SK-N-SH (cell line): ENCODE measurements at regions not wholly inside any gene's neighbourhood (a gene's known extent, or its start where the extent isn't known, plus 50 kb on each side); places are given as distances from the start of the nearest gene placed in this dataset.

Source experiments
- CTCF ChIA-PET: fragments of 300-600, 350-600 bp; formaldehyde crosslinking; extraction: SDS; loops from one replicate; lab custom pipeline; 2021; lab: Yijun Ruan, JAX
- POLR2A ChIA-PET: fragments of 350-600 bp; sonication (Branson Sonifier 250); formaldehyde crosslinking; extraction: SDS; loops from one replicate; lab custom pipeline; 2020; ENCODE audit warnings: antibody characterized with exemption, inconsistent platforms; lab: Yijun Ruan, JAX
- DNase-seq: peaks from one replicate; pipeline ENCODE4 v3.0.0; 2012
- H2AFZ ChIP-seq: fragments of 200-600 bp; sonication (generic); 2 replicates; pipeline ENCODE4 v1.8.1; 2016; ENCODE audit warnings: antibody characterized with exemption, mild to moderate bottlenecking, low read depth
- H3F3A ChIP-seq: fragments of 200-600 bp; sonication (generic); replicated peaks from 2 replicates; pipeline ENCODE3; 2016; ENCODE audit warnings: antibody characterized with exemption, mild to moderate bottlenecking; ENCODE audit not compliant: insufficient read depth
- H3K27ac ChIP-seq, 2 experiments: fragments of 200-500 bp in 1 of 2; fragments of 200-600 bp in 1 of 2; sonication (Bioruptor generic) in 1 of 2; sonication (generic), shearing (Covaris generic) in 1 of 2; 2 replicates each; pipeline versions ENCODE4 v1.5.1 to v1.6.1; 2014 to 2016; ENCODE audit warnings: low read depth in 2 of 2, inconsistent platforms in 1 of 2, low read length in 1 of 2, mild to moderate bottlenecking in 1 of 2, mixed read lengths in 1 of 2
- H3K27me3 ChIP-seq: fragments of 200-600 bp; sonication (generic), shearing (Covaris generic); 2 replicates; pipeline ENCODE4 v1.6.1; 2016; ENCODE audit warnings: mixed run types; ENCODE audit not compliant: insufficient read depth
- H3K36me3 ChIP-seq, 2 experiments: fragments of 200-500 bp in 1 of 2; fragments of 200-600 bp in 1 of 2; sonication (Bioruptor generic) in 1 of 2; sonication (generic) in 1 of 2; replicated peaks in 1 of 2; 2 replicates each; pipeline versions ENCODE3 to v1.5.1; 2014 to 2016; ENCODE audit warnings: low read length in 1 of 2, mild to moderate bottlenecking in 1 of 2; ENCODE audit not compliant: insufficient read depth in 2 of 2, control insufficient read depth in 1 of 2
- H3K4me1 ChIP-seq, 2 experiments: fragments of 200-500 bp in 1 of 2; fragments of 200-600 bp in 1 of 2; sonication (Bioruptor generic) in 1 of 2; sonication (generic), shearing (Covaris generic) in 1 of 2; 2 replicates each; pipeline versions ENCODE4 v1.5.1 to v1.6.1; 2014 to 2016; ENCODE audit warnings: low read depth in 1 of 2, low read length in 1 of 2, mixed run types in 1 of 2; ENCODE audit not compliant: insufficient read depth in 2 of 2, control insufficient read depth in 1 of 2
- H3K4me2 ChIP-seq: fragments of 200-600 bp; sonication (generic), shearing (Covaris generic); 2 replicates; pipeline ENCODE4 v1.6.1; 2017; ENCODE audit warnings: mixed run types
- H3K4me3 ChIP-seq, 2 experiments: fragments of 200-500 bp in 1 of 2; fragments of 200-600 bp in 1 of 2; sonication (Bioruptor generic) in 1 of 2; sonication (generic), shearing (Covaris generic) in 1 of 2; 2 replicates each; pipeline versions ENCODE4 v1.5.1 to v1.8.1; 2014 to 2016; ENCODE audit warnings: low read depth in 2 of 2, inconsistent platforms in 1 of 2, low read length in 1 of 2, mild to moderate bottlenecking in 1 of 2, mixed read lengths in 1 of 2, moderate library complexity in 1 of 2
- H3K79me2 ChIP-seq: fragments of 200-600 bp; sonication (generic); 2 replicates; pipeline ENCODE4 v1.8.1; 2017; ENCODE audit warnings: mild to moderate bottlenecking; ENCODE audit not compliant: insufficient read depth
- H3K9ac ChIP-seq: fragments of 200-600 bp; sonication (generic); 2 replicates; pipeline ENCODE4 v1.6.1; 2017; ENCODE audit warnings: mixed run types
- H3K9me2 ChIP-seq: fragments of 200-600 bp; sonication (generic); 2 replicates; pipeline ENCODE4 v1.6.1; 2017; ENCODE audit warnings: mixed run types
- H3K9me3 ChIP-seq: fragments of 200-600 bp; sonication (generic); 2 replicates; pipeline ENCODE4 v1.6.1; 2017; ENCODE audit warnings: mixed run types, mild to moderate bottlenecking, moderate library complexity
- H4K20me1 ChIP-seq: fragments of 200-600 bp; sonication (generic); 2 replicates; pipeline ENCODE4 v1.6.1; 2017; ENCODE audit warnings: mild to moderate bottlenecking, mixed run types; ENCODE audit not compliant: insufficient read depth
- CHD2 ChIP-seq: fragments of 150-350 bp; IDR thresholded peaks from 2 replicates; pipeline ENCODE4 v1.6.1; 2018; ENCODE audit warnings: low read length; ENCODE audit not compliant: partially characterized antibody
- FOSL2 ChIP-seq: IDR thresholded peaks from 2 replicates; pipeline ENCODE4 v1.4.0; 2012; ENCODE audit warnings: low read depth, mild to moderate bottlenecking, moderate library complexity, borderline replicate concordance
- GABPA ChIP-seq: IDR thresholded peaks from 2 replicates; pipeline ENCODE4 v1.4.0; 2012; ENCODE audit warnings: low read depth, mild to moderate bottlenecking
- JUND ChIP-seq: IDR thresholded peaks from 2 replicates; pipeline ENCODE4 v1.4.0; 2012
- NFIC ChIP-seq: IDR thresholded peaks from 2 replicates; pipeline ENCODE4 v1.4.0; 2012; ENCODE audit warnings: borderline replicate concordance
- NRF1 ChIP-seq: IDR thresholded peaks from 2 replicates; pipeline ENCODE4 v1.6.1; 2012; ENCODE audit warnings: low read depth, mild to moderate bottlenecking, low read length
- POLR2AphosphoS5 ChIP-seq: IDR thresholded peaks from 2 replicates; pipeline ENCODE4 v1.6.1; 2012; ENCODE audit warnings: low read depth, low read length
- RAD21 ChIP-seq: IDR thresholded peaks from 2 replicates; pipeline ENCODE4 v1.6.1; 2012; ENCODE audit warnings: mild to moderate bottlenecking, low read length
- RFX5 ChIP-seq: IDR thresholded peaks from 2 replicates; pipeline ENCODE4 v1.6.1; 2012; ENCODE audit warnings: mild to moderate bottlenecking, improper control_type of control experiment, low read length
- RXRA ChIP-seq: IDR thresholded peaks from 2 replicates; pipeline ENCODE4 v1.4.0; 2012; ENCODE audit warnings: low read depth, mild to moderate bottlenecking, borderline replicate concordance
- SMC3 ChIP-seq: IDR thresholded peaks from 2 replicates; pipeline ENCODE4 v1.6.1; 2012; ENCODE audit warnings: low read depth, low read length, improper control_type of control experiment
- TAF1 ChIP-seq: IDR thresholded peaks from 2 replicates; pipeline ENCODE4 v1.6.1; 2012; ENCODE audit warnings: low read depth, mild to moderate bottlenecking, low read length, moderate library complexity, borderline replicate concordance
- TCF12 ChIP-seq: IDR thresholded peaks from 2 replicates; pipeline ENCODE4 v1.4.0; 2012
- WGBS: methylation state at CpG from one replicate; pipeline ENCODE4 v1.1.6; 2017; ENCODE audit warnings: low lambda C conversion rate; 5-methylcytosine and 5-hydroxymethylcytosine counted together
- TF ChIP-seq, protein P1 (sequence below): IDR thresholded peaks from 2 replicates; pipeline ENCODE4 v1.4.0; 2012; ENCODE audit warnings: low read depth
- TF ChIP-seq, protein P2 (sequence below): IDR thresholded peaks from 2 replicates; pipeline ENCODE4 v1.4.0; 2012; ENCODE audit warnings: low read depth, borderline replicate concordance
- TF ChIP-seq, protein P3 (sequence below): IDR thresholded peaks from 2 replicates; pipeline ENCODE4 v1.6.1; 2012; ENCODE audit warnings: mild to moderate bottlenecking, low read depth, low read length, moderate library complexity
- TF ChIP-seq, protein P4 (sequence below): fragments of 150-350 bp; IDR thresholded peaks from 2 replicates; pipeline ENCODE4 v1.6.1; 2017; ENCODE audit warnings: antibody characterized with exemption, low read length, low read depth, borderline replicate concordance

DNA sequence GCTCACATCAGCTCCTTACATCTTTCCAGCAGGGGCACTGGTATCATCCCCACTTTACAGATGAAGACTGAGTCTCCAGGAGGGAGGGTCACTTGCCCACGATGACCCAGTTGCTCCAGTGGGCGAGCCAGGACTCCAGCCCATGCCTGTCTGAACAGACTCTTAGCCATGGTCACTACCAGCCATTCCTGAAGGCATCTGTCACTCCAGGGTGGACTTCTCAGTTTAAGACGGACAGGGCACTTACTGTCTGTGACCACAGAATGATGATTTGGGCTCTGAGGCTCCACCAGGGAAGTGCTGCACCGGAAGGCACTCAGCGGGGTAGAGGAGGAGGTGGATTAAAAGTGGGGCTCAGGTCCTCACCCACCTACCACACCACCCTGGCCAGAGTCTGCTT, 104.0 kb upstream of the SLC6A6 start:
- H3K27me3 ChIP-seq = no peaks in the 10 kb centered on the region; the same call in 1 of the 2 replicates
- H3K27ac ChIP-seq = no peak overlapping the region
- H3K79me2 ChIP-seq = no peaks in the 10 kb centered on the region
- no peaks in the 10 kb centered on the region for H3F3A ChIP-seq
- no peaks in the 10 kb centered on the region for H4K20me1 ChIP-seq
- H3K9ac ChIP-seq = no peak overlapping the region
- no peaks in the 10 kb centered on the region for H3K36me3 ChIP-seq
- POLR2A ChIA-PET = no interaction called here
- no peak overlapping the region for H2AFZ ChIP-seq
- H3K4me1 ChIP-seq = no peaks in the 10 kb centered on the region; a peak in 1 of 4 replicates
- no peak overlapping the region for H3K4me2 ChIP-seq
- H3K9me3 ChIP-seq = no peaks in the 10 kb centered on the region
- no peak overlapping the region for H3K4me3 ChIP-seq
- CTCF ChIA-PET = no interaction called here
- no peak for DNase-seq
- WGBS = 22% methylated on average over 2 of the region's 5 CpGs
- TF ChIP-seq RXRA (no peak), RAD21 (no peak), JUND (no peak), SMC3 (no peak), TCF12 (no peak), TAF1 (no peak), NFIC (no peak), GABPA (no peak), FOSL2 (no peak), POLR2AphosphoS5 (no peak)
- TF ChIP-seq, protein P1, sequence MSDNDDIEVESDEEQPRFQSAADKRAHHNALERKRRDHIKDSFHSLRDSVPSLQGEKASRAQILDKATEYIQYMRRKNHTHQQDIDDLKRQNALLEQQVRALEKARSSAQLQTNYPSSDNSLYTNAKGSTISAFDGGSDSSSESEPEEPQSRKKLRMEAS = no peak
- TF ChIP-seq, protein P2, sequence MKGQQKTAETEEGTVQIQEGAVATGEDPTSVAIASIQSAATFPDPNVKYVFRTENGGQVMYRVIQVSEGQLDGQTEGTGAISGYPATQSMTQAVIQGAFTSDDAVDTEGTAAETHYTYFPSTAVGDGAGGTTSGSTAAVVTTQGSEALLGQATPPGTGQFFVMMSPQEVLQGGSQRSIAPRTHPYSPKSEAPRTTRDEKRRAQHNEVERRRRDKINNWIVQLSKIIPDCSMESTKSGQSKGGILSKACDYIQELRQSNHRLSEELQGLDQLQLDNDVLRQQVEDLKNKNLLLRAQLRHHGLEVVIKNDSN = no peak
- H3K9me2 ChIP-seq = no peaks in the 10 kb centered on the region

DNA sequence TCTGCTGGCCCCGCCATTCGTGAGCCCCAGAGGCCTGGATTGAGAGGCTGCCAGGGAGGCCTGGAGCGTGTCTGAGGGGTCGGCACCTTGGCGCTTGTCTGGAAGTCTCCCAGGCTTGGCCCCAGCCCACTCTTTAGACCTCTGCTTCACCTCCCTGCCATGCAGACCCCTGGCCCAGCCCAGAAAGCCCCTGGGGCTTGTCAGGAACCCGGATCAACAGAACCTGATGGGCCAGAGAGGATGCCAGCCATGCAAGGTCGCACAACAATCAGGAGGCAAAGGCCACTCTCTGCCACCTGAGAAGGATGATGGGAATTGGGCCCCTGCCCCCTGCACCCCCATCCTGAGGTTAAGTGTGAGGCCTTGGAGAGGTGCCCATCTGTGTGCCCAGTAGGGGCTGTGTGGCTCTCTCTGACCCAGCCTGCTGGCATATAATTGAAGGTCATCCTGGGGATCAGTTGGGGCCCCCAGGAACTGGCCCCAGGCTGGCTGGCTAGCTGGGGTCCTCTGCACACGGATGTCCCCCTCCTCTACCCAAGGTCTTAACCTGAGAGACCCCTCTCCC, 103.3 kb upstream of the SLC6A6 start:
- TF ChIP-seq RAD21 = no peak
- no peak for TF ChIP-seq NRF1
- TF ChIP-seq GABPA = no peak
- TF ChIP-seq, protein P1 = no peak
- TF ChIP-seq, protein P3, sequence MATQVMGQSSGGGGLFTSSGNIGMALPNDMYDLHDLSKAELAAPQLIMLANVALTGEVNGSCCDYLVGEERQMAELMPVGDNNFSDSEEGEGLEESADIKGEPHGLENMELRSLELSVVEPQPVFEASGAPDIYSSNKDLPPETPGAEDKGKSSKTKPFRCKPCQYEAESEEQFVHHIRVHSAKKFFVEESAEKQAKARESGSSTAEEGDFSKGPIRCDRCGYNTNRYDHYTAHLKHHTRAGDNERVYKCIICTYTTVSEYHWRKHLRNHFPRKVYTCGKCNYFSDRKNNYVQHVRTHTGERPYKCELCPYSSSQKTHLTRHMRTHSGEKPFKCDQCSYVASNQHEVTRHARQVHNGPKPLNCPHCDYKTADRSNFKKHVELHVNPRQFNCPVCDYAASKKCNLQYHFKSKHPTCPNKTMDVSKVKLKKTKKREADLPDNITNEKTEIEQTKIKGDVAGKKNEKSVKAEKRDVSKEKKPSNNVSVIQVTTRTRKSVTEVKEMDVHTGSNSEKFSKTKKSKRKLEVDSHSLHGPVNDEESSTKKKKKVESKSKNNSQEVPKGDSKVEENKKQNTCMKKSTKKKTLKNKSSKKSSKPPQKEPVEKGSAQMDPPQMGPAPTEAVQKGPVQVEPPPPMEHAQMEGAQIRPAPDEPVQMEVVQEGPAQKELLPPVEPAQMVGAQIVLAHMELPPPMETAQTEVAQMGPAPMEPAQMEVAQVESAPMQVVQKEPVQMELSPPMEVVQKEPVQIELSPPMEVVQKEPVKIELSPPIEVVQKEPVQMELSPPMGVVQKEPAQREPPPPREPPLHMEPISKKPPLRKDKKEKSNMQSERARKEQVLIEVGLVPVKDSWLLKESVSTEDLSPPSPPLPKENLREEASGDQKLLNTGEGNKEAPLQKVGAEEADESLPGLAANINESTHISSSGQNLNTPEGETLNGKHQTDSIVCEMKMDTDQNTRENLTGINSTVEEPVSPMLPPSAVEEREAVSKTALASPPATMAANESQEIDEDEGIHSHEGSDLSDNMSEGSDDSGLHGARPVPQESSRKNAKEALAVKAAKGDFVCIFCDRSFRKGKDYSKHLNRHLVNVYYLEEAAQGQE = no peak
- TF ChIP-seq NFIC = no peak
- TF ChIP-seq RFX5 = no peak
- no peak for TF ChIP-seq SMC3
- TF ChIP-seq, protein P4, sequence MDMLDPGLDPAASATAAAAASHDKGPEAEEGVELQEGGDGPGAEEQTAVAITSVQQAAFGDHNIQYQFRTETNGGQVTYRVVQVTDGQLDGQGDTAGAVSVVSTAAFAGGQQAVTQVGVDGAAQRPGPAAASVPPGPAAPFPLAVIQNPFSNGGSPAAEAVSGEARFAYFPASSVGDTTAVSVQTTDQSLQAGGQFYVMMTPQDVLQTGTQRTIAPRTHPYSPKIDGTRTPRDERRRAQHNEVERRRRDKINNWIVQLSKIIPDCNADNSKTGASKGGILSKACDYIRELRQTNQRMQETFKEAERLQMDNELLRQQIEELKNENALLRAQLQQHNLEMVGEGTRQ = no peak
- no peak for TF ChIP-seq CHD2
- H3K9ac ChIP-seq = no peak overlapping the region
- WGBS = 60% methylated on average over 2 of the region's 8 CpGs
- H3K27me3 ChIP-seq = no peaks in the 10 kb centered on the region; the same call in 1 of the 2 replicates
- H3K36me3 ChIP-seq = no peaks in the 10 kb centered on the region
- no peaks in the 10 kb centered on the region for H3K79me2 ChIP-seq
- no peak overlapping the region for H2AFZ ChIP-seq
- H3K4me1 ChIP-seq = peaks cover 0 to 2% of the 10 kb centered on the region in 2 experiments; a peak in 1 of 4 replicates
- ChIA-PET POLR2A (no interaction called here), CTCF (interaction anchor here (0.9 kb wide), 1 partner anchor 36 kb away, joined by 3 read pairs; no protein-coding TSS in a partner anchor)
- H4K20me1 ChIP-seq = no peaks in the 10 kb centered on the region
- H3F3A ChIP-seq = no peaks in the 10 kb centered on the region
- no peaks in the 10 kb centered on the region for H3K9me3 ChIP-seq
- H3K4me2 ChIP-seq = no peak overlapping the region
- H3K9me2 ChIP-seq = no peaks in the 10 kb centered on the region
- H3K4me3 ChIP-seq = no peak overlapping the region
- H3K27ac ChIP-seq = no peak overlapping the region
- no peak for DNase-seq
